ENCODE measurements at regions not wholly inside any gene's neighbourhood (a gene's known extent, or its start where the extent isn't known, plus 50 kb on each side); places are given as distances from the start of the nearest gene placed in this dataset.

GRCh38 chr4:18961879-18962278 is 940.3 kb upstream of the LCORL start:
- no peak for TF ChIP-seq CTCF (IDR thresholded peaks at IDR 0.05; ENCODE audit: borderline replicate concordance, extremely low read depth, insufficient read depth)

GRCh38 chr4:18961266-18961665 is 939.7 kb upstream of the LCORL start:
- no peak for TF ChIP-seq CTCF (IDR thresholded peaks at IDR 0.05; ENCODE audit: borderline replicate concordance, extremely low read depth, insufficient read depth)
- intact Hi-C loops (cut with DNase I), result no loop called here
- no peaks in the 10 kb centered on the region for H3K36me3 ChIP-seq (ENCODE audit: control insufficient read depth in 2 of 3, insufficient read depth in 3 of 3, low read length in 3 of 3)
- DNase-seq (no peak), FAIRE-seq (no peak)
- no peak overlapping the region for H3K4me3 ChIP-seq (ENCODE audit: low read length in 3 of 3)
- H3K27me3 ChIP-seq (ENCODE audit: control insufficient read depth, insufficient read depth, low read length), result no peaks in the 10 kb centered on the region
- H3K9me3 ChIP-seq (ENCODE audit: control insufficient read depth in 2 of 3, insufficient read depth in 1 of 3, low read length in 3 of 3), result no peaks in the 10 kb centered on the region
- no peak overlapping the region for H3K27ac ChIP-seq (ENCODE audit: low read depth in 2 of 2, low read length in 2 of 2)
- H3K4me1 ChIP-seq (ENCODE audit: control insufficient read depth in 2 of 3, insufficient read depth in 2 of 3, low read depth in 1 of 3, low read length in 3 of 3), result peaks cover 0 to 5% (median 0%) of the 10 kb centered on the region in 3 donors
- no peak overlapping the region for H3K9ac ChIP-seq (ENCODE audit: low read length in 3 of 3)

More at GRCh38 chr4:18961879-18962278, 940.3 kb upstream of the LCORL start:
- H3K36me3 ChIP-seq (ENCODE audit: control insufficient read depth in 2 of 3, insufficient read depth in 3 of 3, low read length in 3 of 3), result no peaks in the 10 kb centered on the region
- no peaks in the 10 kb centered on the region for H3K27me3 ChIP-seq (ENCODE audit: control insufficient read depth, insufficient read depth, low read length)
- intact Hi-C loops (cut with DNase I), result no loop called here
- FAIRE-seq, result no peak
- no peak overlapping the region for H3K4me3 ChIP-seq (ENCODE audit: low read length in 3 of 3)
- no peaks in the 10 kb centered on the region for H3K9me3 ChIP-seq (ENCODE audit: control insufficient read depth in 2 of 3, insufficient read depth in 1 of 3, low read length in 3 of 3)
- no peak overlapping the region for H3K27ac ChIP-seq (ENCODE audit: low read depth in 2 of 2, low read length in 2 of 2)
- no peak for DNase-seq
- H3K4me1 ChIP-seq (ENCODE audit: control insufficient read depth in 2 of 3, insufficient read depth in 2 of 3, low read depth in 1 of 3, low read length in 3 of 3), result peaks cover 0 to 5% (median 0%) of the 10 kb centered on the region in 3 donors
- no peak overlapping the region for H3K9ac ChIP-seq (ENCODE audit: low read length in 3 of 3)

- H3K9me3 ChIP-seq (ENCODE audit: control insufficient read depth in 2 of 3, insufficient read depth in 1 of 3, low read length in 3 of 3), result no peaks in the 10 kb centered on the region
- H3K4me1 ChIP-seq (ENCODE audit: control insufficient read depth in 2 of 3, insufficient read depth in 2 of 3, low read depth in 1 of 3, low read length in 3 of 3), result peaks cover 0 to 11% (median 2%) of the 10 kb centered on the region in 3 donors
- DNase-seq, result peak in 3 of 5 donors; percentile 36 to 58 (median 58)
- no peak overlapping the region for H3K4me3 ChIP-seq (ENCODE audit: low read length in 3 of 3)
- H3K36me3 ChIP-seq (ENCODE audit: control insufficient read depth in 2 of 3, insufficient read depth in 3 of 3, low read length in 3 of 3), result no peaks in the 10 kb centered on the region
- FAIRE-seq, result no peak
- no peak overlapping the region for H3K9ac ChIP-seq (ENCODE audit: low read length in 3 of 3)
- no peak for TF ChIP-seq CTCF (IDR thresholded peaks at IDR 0.05; ENCODE audit: borderline replicate concordance, extremely low read depth, insufficient read depth)
- intact Hi-C loops (cut with DNase I), result no loop called here
- H3K27ac ChIP-seq (ENCODE audit: low read depth in 2 of 2, low read length in 2 of 2), result no peak overlapping the region
- no peaks in the 10 kb centered on the region for H3K27me3 ChIP-seq (ENCODE audit: control insufficient read depth, insufficient read depth, low read length)
Measured at GRCh38 chr4:18957716-18958115, 936.2 kb upstream of the LCORL start.

GRCh38 chr4:18954538-18954937 is 933.0 kb upstream of the LCORL start:
- Histone ChIP-seq H3K4me3 (ENCODE audit: low read length in 3 of 3) (no peak overlapping the region), H3K36me3 (ENCODE audit: control insufficient read depth in 2 of 3, insufficient read depth in 3 of 3, low read length in 3 of 3) (no peaks in the 10 kb centered on the region), H3K9ac (ENCODE audit: low read length in 3 of 3) (no peak overlapping the region), H3K4me1 (ENCODE audit: control insufficient read depth in 2 of 3, insufficient read depth in 2 of 3, low read depth in 1 of 3, low read length in 3 of 3) (peaks cover 0 to 11% (median 2%) of the 10 kb centered on the region in 3 donors), H3K27ac (ENCODE audit: low read depth in 2 of 2, low read length in 2 of 2) (no peak overlapping the region), H3K27me3 (ENCODE audit: control insufficient read depth, insufficient read depth, low read length) (no peaks in the 10 kb centered on the region), H3K9me3 (ENCODE audit: control insufficient read depth in 2 of 3, insufficient read depth in 1 of 3, low read length in 3 of 3) (no peaks in the 10 kb centered on the region)
- DNase-seq (peak in 1 of 5 donors; percentile 44), FAIRE-seq (peak; percentile 94)
- TF ChIP-seq CTCF (IDR thresholded peaks at IDR 0.05; ENCODE audit: borderline replicate concordance, extremely low read depth, insufficient read depth), result no peak
- intact Hi-C loops (cut with DNase I), result no loop called here

Measured in kidney (tissue), 13 donors.